CD1c-positive myeloid dendritic cell (primary cell): ENCODE measurements at regions not wholly inside any gene's neighbourhood (a gene's known extent, or its start where the extent isn't known, plus 50 kb on each side); places are given as distances from the start of the nearest gene placed in this dataset.
"Not testable (repeated sequence)": the region's sequence is repeated elsewhere in the genome, so short reads cannot be mapped to it uniquely, and the experiment has no call there.

ENCODE experiments used
- DNase-seq: peaks from one replicate; pipeline ENCODE4 v3.0.0-alpha.2; 2016; ENCODE audit errors: extremely low spot score

GRCh38 chr16:64297863-64298600, 823.8 kb downstream of the CDH11 start:
- DNase-seq, result no peak

DNA sequence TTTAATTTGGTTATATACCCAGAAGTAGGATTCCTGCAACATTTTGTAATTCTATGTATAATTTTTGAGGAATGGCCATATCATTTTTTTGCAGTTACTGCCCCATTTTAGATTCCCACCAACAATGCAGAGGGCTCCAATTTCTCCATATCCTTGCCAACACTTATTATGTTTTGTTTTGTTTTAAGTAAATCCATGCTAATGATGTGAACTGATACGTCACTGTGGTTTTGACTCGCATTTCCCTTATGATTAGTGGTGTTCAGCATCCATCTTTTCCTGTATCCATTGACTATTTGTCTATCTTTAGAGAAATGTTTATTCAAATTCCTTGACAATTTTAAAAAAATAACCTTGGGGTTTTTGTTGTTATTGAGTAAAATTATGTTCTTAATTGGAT, 826.4 kb downstream of the CDH11 start:
- no peak for DNase-seq

DNA sequence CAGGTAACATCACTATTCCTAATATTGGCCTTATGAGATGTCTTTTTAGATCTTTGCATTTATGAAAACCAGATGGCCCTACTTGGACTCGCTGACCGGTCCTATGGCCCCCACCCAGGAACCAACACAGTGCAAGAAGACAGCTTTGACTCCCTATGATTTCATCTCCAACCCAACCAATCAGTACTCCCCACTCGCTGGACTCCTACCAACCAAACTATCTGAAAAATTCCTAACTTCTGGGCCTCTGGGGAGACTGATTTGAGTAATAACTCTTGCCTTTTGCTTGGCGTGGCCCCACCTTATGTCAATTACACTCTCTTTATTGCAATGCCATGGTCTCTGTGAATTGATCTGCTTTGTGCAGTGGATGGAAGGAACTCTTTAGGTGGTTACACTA, 828.9 kb downstream of the CDH11 start:
- no peak for DNase-seq

DNA sequence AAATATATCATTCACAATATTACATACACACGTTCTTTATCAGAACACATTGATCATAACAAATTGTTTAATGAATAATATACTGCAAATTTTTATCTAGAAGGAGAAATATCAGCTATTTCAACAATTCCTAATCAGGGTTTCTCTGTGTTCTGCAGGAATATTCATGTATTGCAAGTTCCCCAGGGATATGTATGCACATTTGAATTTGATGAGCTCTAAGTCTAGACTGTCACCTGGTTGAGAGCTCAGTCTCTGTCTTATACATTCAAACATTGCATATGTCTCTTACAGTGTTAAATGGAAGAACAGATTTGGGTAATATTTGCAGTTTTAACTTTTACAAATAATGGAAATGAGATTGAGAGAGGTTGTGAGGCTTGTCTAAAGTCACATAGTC, 829.7 kb downstream of the CDH11 start:
- DNase-seq, result no peak

DNA sequence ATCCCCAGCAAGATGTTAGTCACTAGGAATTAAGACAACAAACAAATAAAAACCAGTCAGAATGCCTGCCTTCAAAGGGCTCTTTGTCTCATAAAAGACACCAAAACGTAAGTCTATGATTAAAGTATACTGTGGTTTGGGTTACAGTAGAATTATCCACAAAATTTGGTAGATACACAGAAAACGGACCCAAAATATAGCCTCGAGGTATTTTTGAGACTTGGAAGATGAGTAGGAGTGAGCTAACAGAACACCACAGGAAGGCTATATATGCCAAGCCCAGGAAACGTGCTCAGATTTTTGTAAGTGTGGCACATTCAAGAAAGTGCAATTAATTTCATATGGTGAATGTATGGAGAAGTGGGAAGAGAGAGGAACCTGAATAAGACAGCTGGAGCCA, 831.4 kb downstream of the CDH11 start:
- no peak for DNase-seq

DNA sequence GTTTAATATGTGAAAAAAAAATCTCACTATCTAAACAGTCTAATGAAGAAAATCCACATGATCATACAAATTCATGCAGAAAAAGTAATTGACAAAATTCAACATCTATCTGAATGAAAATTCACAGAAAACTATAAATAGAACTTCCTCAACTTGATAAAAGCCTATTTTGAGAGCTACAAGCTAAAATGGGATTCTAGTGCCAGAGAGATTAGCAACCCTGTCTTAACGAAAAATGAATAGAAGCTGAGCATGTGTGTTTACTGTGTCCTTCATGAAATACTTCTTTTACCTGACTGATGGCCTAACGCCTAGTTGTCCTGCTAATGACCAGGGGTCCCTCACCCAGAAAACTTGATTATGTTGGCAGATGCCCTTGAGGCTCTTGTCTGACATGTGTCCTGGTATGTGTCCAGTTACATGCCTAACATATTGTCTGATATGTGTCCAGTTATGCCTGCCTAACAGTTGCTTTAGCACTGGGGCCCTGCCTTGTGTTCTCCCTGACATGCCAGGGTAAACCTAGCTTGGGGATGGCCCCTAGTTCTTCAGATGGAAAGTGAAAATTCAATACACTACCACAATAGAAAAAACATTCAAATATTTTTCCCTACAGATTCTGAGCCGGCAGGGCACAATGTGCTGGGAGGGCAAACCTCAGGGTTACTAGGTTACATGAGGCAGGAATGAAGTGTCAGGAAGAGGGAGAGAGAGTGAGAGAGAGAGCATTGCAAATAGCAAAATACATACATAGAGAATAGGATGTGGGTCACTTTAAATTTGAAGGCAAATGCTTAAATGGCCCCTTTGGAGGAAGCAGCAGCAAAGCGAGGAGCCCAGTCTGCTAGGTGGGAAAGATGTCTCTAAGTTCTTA, 834.0 kb downstream of the CDH11 start:
- DNase-seq, result no peak

- DNase-seq, result no peak
Measured at GRCh38 chr16:64282181-64282580, 839.7 kb downstream of the CDH11 start.

- no peak for DNase-seq
Measured at GRCh38 chr16:64280317-64280716, 841.5 kb downstream of the CDH11 start.

GRCh38 chr16:64278196-64278595, 843.7 kb downstream of the CDH11 start:
- no peak for DNase-seq

- DNase-seq, result no peak
Measured at GRCh38 chr16:64276646-64277045, 845.2 kb downstream of the CDH11 start.

DNA sequence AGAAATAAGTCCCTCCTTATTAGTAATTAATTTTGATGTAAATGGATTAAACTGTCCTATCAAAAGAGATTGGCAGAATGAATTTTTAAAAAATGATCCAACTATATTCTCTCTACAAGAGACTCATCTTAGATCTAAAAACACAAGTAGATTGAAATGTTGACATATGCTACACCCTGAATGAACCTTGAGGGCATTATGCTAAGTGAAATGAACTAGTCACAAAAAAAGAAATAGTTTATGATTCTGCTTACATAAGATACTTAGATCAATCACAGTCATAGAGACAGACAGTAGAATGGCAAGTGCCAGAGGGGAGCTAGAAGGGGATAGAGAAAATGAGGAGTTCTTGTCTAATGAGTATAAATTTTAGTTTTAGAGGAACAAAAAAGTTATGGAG, 849.8 kb downstream of the CDH11 start:
- no peak for DNase-seq

GRCh38 chr16:64269756-64270155, 852.1 kb downstream of the CDH11 start:
- DNase-seq, result no peak

- no peak for DNase-seq
Measured at GRCh38 chr16:64265756-64266155, 856.1 kb downstream of the CDH11 start.

DNA sequence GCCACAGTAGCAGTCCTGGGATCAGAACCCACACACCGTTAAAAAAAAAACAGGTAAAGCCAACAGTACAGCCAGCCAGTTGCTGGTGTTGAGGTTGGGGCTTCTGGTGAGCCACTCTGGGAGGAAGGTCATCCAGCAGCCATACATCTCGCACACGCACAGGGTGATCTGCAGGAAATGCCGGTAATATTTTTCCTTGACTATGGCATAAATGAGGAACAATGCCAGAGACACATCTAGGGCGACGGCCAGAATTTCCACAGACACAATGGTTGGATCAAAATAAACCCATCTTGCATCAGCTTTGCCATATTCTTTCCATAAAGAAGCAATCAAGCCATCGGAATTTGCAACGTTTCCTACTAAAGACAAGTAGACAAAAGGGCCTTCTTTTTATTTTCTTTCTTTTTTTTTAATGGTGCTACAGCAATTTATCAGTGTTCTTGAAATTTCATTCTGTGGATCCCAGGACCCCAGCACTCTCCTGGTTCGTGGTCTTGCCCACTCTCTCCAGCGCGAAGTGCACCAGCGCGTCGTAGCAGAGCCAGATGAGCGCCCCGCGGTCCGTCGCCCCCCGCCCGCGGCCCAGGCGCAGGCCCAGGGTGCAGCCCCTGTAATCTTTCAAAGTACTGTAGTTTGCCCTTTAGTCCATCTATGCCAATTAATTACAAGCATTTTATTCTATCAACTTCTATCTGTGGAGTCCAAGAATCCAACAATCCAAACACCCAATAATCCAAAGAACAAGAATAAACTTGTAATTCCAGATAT, 861.0 kb downstream of the CDH11 start:
- DNase-seq, result not testable (repeated sequence)

DNA sequence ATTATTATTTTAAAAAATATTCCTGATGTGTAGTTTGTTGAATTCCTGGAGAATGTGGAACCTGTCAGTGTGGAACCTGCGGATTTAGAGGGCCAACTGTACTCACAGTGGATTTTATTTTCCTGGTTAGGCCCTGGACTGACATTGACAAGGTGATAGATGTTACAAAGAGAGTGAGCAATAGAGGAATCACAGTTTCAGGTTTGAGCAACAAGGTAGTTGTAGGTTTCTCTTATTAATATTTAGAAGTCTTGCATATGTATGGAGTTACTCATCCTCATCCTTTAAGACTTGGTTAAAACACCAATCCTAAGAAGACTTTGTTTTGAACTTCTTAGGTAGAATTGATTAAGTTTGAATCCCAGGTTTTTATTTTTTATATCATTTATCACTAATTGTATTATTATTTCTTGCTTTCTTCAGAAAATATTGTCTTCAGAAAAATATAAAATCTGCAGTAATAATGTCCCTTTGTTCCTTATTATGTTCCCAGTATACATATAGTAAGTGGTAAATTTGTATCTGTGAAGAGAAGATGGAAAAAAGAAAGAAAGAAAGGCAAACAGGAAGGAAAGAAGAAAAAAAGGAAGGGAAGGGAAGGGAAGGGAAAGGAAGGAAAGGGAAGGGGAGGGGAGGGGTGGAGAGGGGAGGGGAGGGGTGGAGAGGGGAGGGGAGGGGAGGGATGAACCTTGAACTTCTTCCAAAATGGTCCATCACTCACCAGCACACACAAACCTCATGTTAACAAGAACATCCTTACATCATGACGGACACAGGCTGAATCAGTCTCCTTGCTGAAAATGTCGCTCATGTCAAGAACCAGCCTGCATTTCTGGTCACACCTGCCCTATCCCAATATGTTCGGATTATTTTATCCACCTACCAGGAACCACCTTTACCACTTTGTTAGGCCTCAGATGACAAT, 867.2 kb downstream of the CDH11 start:
- no peak for DNase-seq

GRCh38 chr16:64253525-64253924, 868.3 kb downstream of the CDH11 start:
- no peak for DNase-seq

GRCh38 chr16:64253096-64253495, 868.8 kb downstream of the CDH11 start:
- DNase-seq, result no peak

GRCh38 chr16:64251742-64252141, 870.1 kb downstream of the CDH11 start:
- DNase-seq, result no peak

DNA sequence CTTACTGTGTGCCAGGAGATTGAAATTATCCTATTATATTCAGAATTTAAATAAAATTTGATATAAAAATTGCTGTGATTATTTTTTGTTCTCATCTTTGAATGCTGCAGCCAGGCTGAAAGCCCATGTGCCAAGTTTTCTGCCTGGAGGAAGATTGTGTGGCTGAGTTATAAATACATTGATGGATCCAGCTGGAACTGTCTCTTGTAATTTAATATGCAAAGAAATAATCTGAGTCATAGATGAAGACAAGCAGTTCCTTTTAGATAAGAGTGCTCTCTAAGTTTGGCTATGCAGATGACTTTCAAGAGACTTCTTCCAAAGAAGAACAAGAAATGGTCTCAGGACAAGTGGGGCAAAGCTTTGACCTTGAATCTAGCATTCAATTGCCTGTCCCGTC, 871.0 kb downstream of the CDH11 start:
- DNase-seq, result no peak

- DNase-seq, result no peak
Measured at GRCh38 chr16:64242492-64242891, 879.4 kb downstream of the CDH11 start.

GRCh38 chr16:64240586-64240985, 881.3 kb downstream of the CDH11 start:
- DNase-seq, result no peak
